ENCODE measurements at regions not wholly inside any gene's neighbourhood (a gene's known extent, or its start where the extent isn't known, plus 50 kb on each side); places are given as distances from the start of the nearest gene placed in this dataset.
"Not testable (repeated sequence)": the region's sequence is repeated elsewhere in the genome, so short reads cannot be mapped to it uniquely, and the experiment has no call there.

GRCh38 chr10:78210548-78210947, 176.9 kb downstream of the RPS24 start:
- H3K27me3 Mint-ChIP-seq (ENCODE audit: low read depth), result peaks cover 3% of the 10 kb centered on the region
- intact Hi-C loops (cut with micrococcal nuclease), result loop anchor here (2.0 kb wide), 1 partner anchor 446 kb away; no protein-coding TSS in a partner anchor
- H3K36me3 Mint-ChIP-seq (ENCODE audit: low read depth), result no peaks in the 10 kb centered on the region
- CTCF ChIA-PET, result no interaction called here
- peaks cover 6% of the 10 kb centered on the region for H3K4me1 Mint-ChIP-seq (ENCODE audit: low read depth)
- H3K4me3 Mint-ChIP-seq, result no peak overlapping the region
- H3K9me3 Mint-ChIP-seq, result no peaks in the 10 kb centered on the region
- H3K27ac Mint-ChIP-seq, result no peak overlapping the region
- no peak for DNase-seq

- CTCF ChIA-PET, result no interaction called here
- Mint-ChIP-seq H3K4me3 (no peak overlapping the region), H3K4me1 (ENCODE audit: low read depth) (peaks cover 1% of the 10 kb centered on the region), H3K27me3 (ENCODE audit: low read depth) (peaks cover 3% of the 10 kb centered on the region), H3K9me3 (no peaks in the 10 kb centered on the region), H3K27ac (no peak overlapping the region), H3K36me3 (ENCODE audit: low read depth) (no peaks in the 10 kb centered on the region)
- DNase-seq, result no peak
- intact Hi-C loops (cut with micrococcal nuclease), result loop anchor here (1.0 to 2.0 kb wide), 2 partner anchors 446 to 984 kb away; no protein-coding TSS in a partner anchor
Measured at GRCh38 chr10:78210976-78211375, 177.3 kb downstream of the RPS24 start.

GRCh38 chr10:78211561-78212051, 177.9 kb downstream of the RPS24 start:
- H3K4me3 Mint-ChIP-seq, result no peak overlapping the region
- H3K27ac Mint-ChIP-seq, result no peak overlapping the region
- no peaks in the 10 kb centered on the region for H3K36me3 Mint-ChIP-seq (ENCODE audit: low read depth)
- CTCF ChIA-PET, result no interaction called here
- peak; percentile 47 for DNase-seq
- intact Hi-C loops (cut with micrococcal nuclease), result loop anchor here (1.0 to 2.0 kb wide), 2 partner anchors 445 to 984 kb away; no protein-coding TSS in a partner anchor
- H3K27me3 Mint-ChIP-seq (ENCODE audit: low read depth), result peaks cover 4% of the 10 kb centered on the region
- H3K9me3 Mint-ChIP-seq, result no peaks in the 10 kb centered on the region
- peaks cover 1% of the 10 kb centered on the region for H3K4me1 Mint-ChIP-seq (ENCODE audit: low read depth)

- peaks cover 1% of the 10 kb centered on the region for H3K4me1 Mint-ChIP-seq (ENCODE audit: low read depth)
- H3K27me3 Mint-ChIP-seq (ENCODE audit: low read depth), result peaks cover 9% of the 10 kb centered on the region
- H3K4me3 Mint-ChIP-seq, result no peak overlapping the region
- CTCF ChIA-PET, result interaction anchor here (0.5 to 1.1 kb wide), 2 partner anchors 868 to 982 kb away, joined by 3 to 5 read pairs; no protein-coding TSS in a partner anchor
- no peaks in the 10 kb centered on the region for H3K36me3 Mint-ChIP-seq (ENCODE audit: low read depth)
- H3K27ac Mint-ChIP-seq, result no peak overlapping the region
- no peaks in the 10 kb centered on the region for H3K9me3 Mint-ChIP-seq
- DNase-seq, result no peak
- intact Hi-C loops (cut with micrococcal nuclease), result no loop called here
Measured at GRCh38 chr10:78212060-78212785, 178.6 kb downstream of the RPS24 start.

GRCh38 chr10:78212786-78213175, 179.1 kb downstream of the RPS24 start:
- DNase-seq, result no peak
- intact Hi-C loops (cut with micrococcal nuclease), result no loop called here
- no peaks in the 10 kb centered on the region for H3K9me3 Mint-ChIP-seq
- CTCF ChIA-PET, result interaction anchor here (0.5 to 1.1 kb wide), 2 partner anchors 867 to 982 kb away, joined by 3 to 5 read pairs; no protein-coding TSS in a partner anchor
- H3K36me3 Mint-ChIP-seq (ENCODE audit: low read depth), result no peaks in the 10 kb centered on the region
- H3K4me3 Mint-ChIP-seq, result no peak overlapping the region
- H3K27me3 Mint-ChIP-seq (ENCODE audit: low read depth), result peaks cover 13% of the 10 kb centered on the region
- H3K27ac Mint-ChIP-seq, result no peak overlapping the region
- peaks cover 1% of the 10 kb centered on the region for H3K4me1 Mint-ChIP-seq (ENCODE audit: low read depth)

- Mint-ChIP-seq H3K4me3 (no peak overlapping the region), H3K9me3 (no peaks in the 10 kb centered on the region), H3K4me1 (ENCODE audit: low read depth) (peaks cover 1% of the 10 kb centered on the region), H3K27ac (no peak overlapping the region), H3K27me3 (ENCODE audit: low read depth) (peaks cover 23% of the 10 kb centered on the region), H3K36me3 (ENCODE audit: low read depth) (no peaks in the 10 kb centered on the region)
- DNase-seq, result no peak
- CTCF ChIA-PET, result interaction anchor here (0.6 kb wide), 1 partner anchor 987 kb away, joined by 4 read pairs; no protein-coding TSS in a partner anchor
- intact Hi-C loops (cut with micrococcal nuclease), result no loop called here
Measured at GRCh38 chr10:78214955-78215354, 181.3 kb downstream of the RPS24 start.

GRCh38 chr10:78215645-78216044, 182.0 kb downstream of the RPS24 start:
- H3K27ac Mint-ChIP-seq, result no peak overlapping the region
- H3K4me1 Mint-ChIP-seq (ENCODE audit: low read depth), result peaks cover 1% of the 10 kb centered on the region
- peak; percentile 11 for DNase-seq
- CTCF ChIA-PET, result no interaction called here
- no peaks in the 10 kb centered on the region for H3K9me3 Mint-ChIP-seq
- H3K4me3 Mint-ChIP-seq, result no peak overlapping the region
- no peaks in the 10 kb centered on the region for H3K36me3 Mint-ChIP-seq (ENCODE audit: low read depth)
- intact Hi-C loops (cut with micrococcal nuclease), result no loop called here
- peaks cover 27% of the 10 kb centered on the region for H3K27me3 Mint-ChIP-seq (ENCODE audit: low read depth)

GRCh38 chr10:78217336-78217735, 183.7 kb downstream of the RPS24 start:
- Mint-ChIP-seq H3K36me3 (ENCODE audit: low read depth) (no peaks in the 10 kb centered on the region), H3K9me3 (no peaks in the 10 kb centered on the region), H3K4me1 (ENCODE audit: low read depth) (peaks cover 1% of the 10 kb centered on the region), H3K4me3 (no peak overlapping the region), H3K27me3 (ENCODE audit: low read depth) (peaks cover 27% of the 10 kb centered on the region), H3K27ac (no peak overlapping the region)
- intact Hi-C loops (cut with micrococcal nuclease), result no loop called here
- DNase-seq, result no peak
- CTCF ChIA-PET, result no interaction called here

GRCh38 chr10:78218798-78219490, 185.3 kb downstream of the RPS24 start:
- no peaks in the 10 kb centered on the region for H3K36me3 Mint-ChIP-seq (ENCODE audit: low read depth)
- intact Hi-C loops (cut with micrococcal nuclease), result no loop called here
- no peak overlapping the region for H3K4me3 Mint-ChIP-seq
- peaks cover 1% of the 10 kb centered on the region for H3K4me1 Mint-ChIP-seq (ENCODE audit: low read depth)
- no peaks in the 10 kb centered on the region for H3K9me3 Mint-ChIP-seq
- H3K27ac Mint-ChIP-seq, result no peak overlapping the region
- no peak for DNase-seq
- peaks cover 27% of the 10 kb centered on the region for H3K27me3 Mint-ChIP-seq (ENCODE audit: low read depth)
- CTCF ChIA-PET, result interaction anchor here (1.5 kb wide), 1 partner anchor 172 kb away, joined by 3 read pairs; no protein-coding TSS in a partner anchor

- peaks cover 27% of the 10 kb centered on the region for H3K27me3 Mint-ChIP-seq (ENCODE audit: low read depth)
- H3K36me3 Mint-ChIP-seq (ENCODE audit: low read depth); H3K4me3 Mint-ChIP-seq; H3K9me3 Mint-ChIP-seq; H3K4me1 Mint-ChIP-seq (ENCODE audit: low read depth); intact Hi-C loops (cut with micrococcal nuclease); H3K27ac Mint-ChIP-seq; DNase-seq: not testable (repeated sequence)
- CTCF ChIA-PET, result interaction anchor here (1.5 kb wide), 1 partner anchor 172 kb away, joined by 3 read pairs; no protein-coding TSS in a partner anchor
Measured at GRCh38 chr10:78219568-78219967, 185.9 kb downstream of the RPS24 start.

- DNase-seq, result no peak
- intact Hi-C loops (cut with micrococcal nuclease), result no loop called here
- Mint-ChIP-seq H3K4me1 (ENCODE audit: low read depth) (no peaks in the 10 kb centered on the region), H3K27me3 (ENCODE audit: low read depth) (peaks cover 24% of the 10 kb centered on the region), H3K36me3 (ENCODE audit: low read depth) (no peaks in the 10 kb centered on the region), H3K9me3 (no peaks in the 10 kb centered on the region), H3K4me3 (no peak overlapping the region), H3K27ac (no peak overlapping the region)
- CTCF ChIA-PET, result no interaction called here
Measured at GRCh38 chr10:78220781-78221180, 187.1 kb downstream of the RPS24 start.

GRCh38 chr10:78222096-78222790, 188.6 kb downstream of the RPS24 start:
- H3K27ac Mint-ChIP-seq, result no peak overlapping the region
- intact Hi-C loops (cut with micrococcal nuclease), result no loop called here
- CTCF ChIA-PET, result no interaction called here

More at GRCh38 chr10:78222096-78222790, 188.6 kb downstream of the RPS24 start:
- H3K9me3 Mint-ChIP-seq, result no peaks in the 10 kb centered on the region
- H3K4me3 Mint-ChIP-seq, result no peak overlapping the region
- DNase-seq, result no peak
- no peaks in the 10 kb centered on the region for H3K36me3 Mint-ChIP-seq (ENCODE audit: low read depth)
- H3K4me1 Mint-ChIP-seq (ENCODE audit: low read depth), result no peaks in the 10 kb centered on the region
- H3K27me3 Mint-ChIP-seq (ENCODE audit: low read depth), result peaks cover 17% of the 10 kb centered on the region

Measured in activated naive CD4-positive, alpha-beta T cell treated with anti-CD3 and anti-CD28 coated beads for 36 hours (primary cell).